Uterus (tissue), 2 donors: ENCODE measurements at regions not wholly inside any gene's neighbourhood (a gene's known extent, or its start where the extent isn't known, plus 50 kb on each side); places are given as distances from the start of the nearest gene placed in this dataset.

Experiments
- CTCF ChIP-seq, 4 experiments: fragments of 200-600 bp in 2 of 4; fragments of 450-650 bp in 2 of 4; sonication (generic) in 2 of 4; IDR thresholded peaks; one replicate each; pipeline ENCODE4 v1.5.1; 2016 to 2019; ENCODE audit warnings: antibody characterized with exemption in 4 of 4, mild to moderate bottlenecking in 2 of 4, moderate library complexity in 1 of 4
- POLR2A ChIP-seq, 2 donors: fragments of 450-650 bp; IDR thresholded peaks; one replicate each; pipeline ENCODE4 v1.6.1; 2016; ENCODE audit warnings: antibody characterized with exemption in 2 of 2, mild to moderate bottlenecking in 1 of 2, moderate library complexity in 1 of 2

- no peak for TF ChIP-seq CTCF (IDR thresholded peaks at IDR 0.05)
- TF ChIP-seq POLR2A (IDR thresholded peaks at IDR 0.05), result no peak
These were observed 51.3 kb upstream of the AMZ2 start for GRCh38 chr17:68196394-68197090.
